Suprapubic skin (tissue), 3 donors: ENCODE measurements at regions not wholly inside any gene's neighbourhood (a gene's known extent, or its start where the extent isn't known, plus 50 kb on each side); places are given as distances from the start of the nearest gene placed in this dataset.

Experiments used
- EP300 ChIP-seq: sonication (generic); formaldehyde crosslinking; IDR thresholded peaks from one replicate; pipeline ENCODE4 v1.6.1; 2017; ENCODE audit warnings: antibody characterized with exemption
- POLR2A ChIP-seq, 2 donors: fragments of 450-650 bp; IDR thresholded peaks; one replicate each; pipeline ENCODE4 v1.6.1; 2017; ENCODE audit warnings: antibody characterized with exemption in 2 of 2, mild to moderate bottlenecking in 2 of 2, moderate library complexity in 2 of 2
- TF ChIP-seq, protein P1 (sequence below), 2 donors: fragments of 200-600 bp in 1 of 2; fragments of 450-650 bp in 1 of 2; sonication (generic) in 1 of 2; IDR thresholded peaks; one replicate each; pipeline ENCODE4 v1.5.1; 2016 to 2019; ENCODE audit warnings: antibody characterized with exemption in 2 of 2, mild to moderate bottlenecking in 1 of 2, moderate library complexity in 1 of 2

DNA sequence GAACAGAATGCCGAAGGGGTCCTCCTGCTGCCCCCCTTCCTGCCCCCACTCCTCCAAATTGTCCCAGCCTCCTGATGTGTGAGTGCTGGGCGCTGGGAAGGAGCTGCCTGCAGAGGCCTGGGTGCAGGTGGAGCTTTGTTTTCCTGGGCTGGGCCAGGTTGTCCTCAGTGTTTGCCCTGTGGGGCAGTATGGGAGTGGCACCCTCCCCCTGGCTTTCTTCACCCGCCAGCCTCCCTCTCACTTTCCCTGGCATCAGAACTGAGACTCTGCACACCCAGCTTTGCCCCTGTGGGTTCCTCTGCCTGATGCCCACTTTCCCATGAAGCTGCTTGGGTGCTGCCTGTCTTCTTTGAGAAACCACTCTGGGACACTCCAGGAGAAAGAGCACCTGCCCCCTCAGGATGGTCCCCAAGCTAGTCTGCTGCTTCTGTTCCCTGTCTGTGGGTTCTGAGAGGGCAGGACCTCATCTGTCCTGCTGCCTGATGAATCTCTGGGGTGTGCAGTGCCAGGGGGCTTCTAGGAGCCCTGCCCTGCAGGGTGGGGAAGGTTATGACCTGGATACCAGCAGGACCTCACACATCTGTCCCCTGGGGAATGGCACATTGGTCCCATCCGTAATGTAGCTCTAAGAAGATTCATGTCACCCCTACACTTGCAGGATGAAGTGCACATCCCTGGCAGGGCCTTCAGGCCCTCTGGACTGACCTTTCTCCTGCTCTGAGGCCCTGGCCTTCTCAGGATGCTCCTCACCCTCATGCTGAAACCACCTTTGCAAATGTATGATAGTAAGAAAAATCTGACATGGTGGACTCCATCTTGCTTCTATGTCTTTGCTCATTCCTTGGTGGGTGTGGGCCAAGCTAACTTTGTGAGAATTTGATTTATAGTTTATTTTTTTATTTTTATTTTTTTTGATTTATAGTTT, 146.8 kb upstream of the HS6ST1 start:
- TF ChIP-seq POLR2A (IDR thresholded peaks at IDR 0.05) (no peak), EP300 (no peak)
- TF ChIP-seq, protein P1, sequence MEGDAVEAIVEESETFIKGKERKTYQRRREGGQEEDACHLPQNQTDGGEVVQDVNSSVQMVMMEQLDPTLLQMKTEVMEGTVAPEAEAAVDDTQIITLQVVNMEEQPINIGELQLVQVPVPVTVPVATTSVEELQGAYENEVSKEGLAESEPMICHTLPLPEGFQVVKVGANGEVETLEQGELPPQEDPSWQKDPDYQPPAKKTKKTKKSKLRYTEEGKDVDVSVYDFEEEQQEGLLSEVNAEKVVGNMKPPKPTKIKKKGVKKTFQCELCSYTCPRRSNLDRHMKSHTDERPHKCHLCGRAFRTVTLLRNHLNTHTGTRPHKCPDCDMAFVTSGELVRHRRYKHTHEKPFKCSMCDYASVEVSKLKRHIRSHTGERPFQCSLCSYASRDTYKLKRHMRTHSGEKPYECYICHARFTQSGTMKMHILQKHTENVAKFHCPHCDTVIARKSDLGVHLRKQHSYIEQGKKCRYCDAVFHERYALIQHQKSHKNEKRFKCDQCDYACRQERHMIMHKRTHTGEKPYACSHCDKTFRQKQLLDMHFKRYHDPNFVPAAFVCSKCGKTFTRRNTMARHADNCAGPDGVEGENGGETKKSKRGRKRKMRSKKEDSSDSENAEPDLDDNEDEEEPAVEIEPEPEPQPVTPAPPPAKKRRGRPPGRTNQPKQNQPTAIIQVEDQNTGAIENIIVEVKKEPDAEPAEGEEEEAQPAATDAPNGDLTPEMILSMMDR (IDR thresholded peaks at IDR 0.05) = no peak
